Central memory CD8-positive, alpha-beta T cell (primary cell): ENCODE measurements at regions not wholly inside any gene's neighbourhood (a gene's known extent, or its start where the extent isn't known, plus 50 kb on each side); places are given as distances from the start of the nearest gene placed in this dataset.

Source experiments
- ATAC-seq: fragments of 150-1000 bp; cut with Tn5 transposase; replicated peaks from 2 replicates; pipeline ENCODE4 v1.10.0; 2022; ENCODE audit warnings: mild to moderate bottlenecking, moderate FRiP score, moderate number of reproducible peaks; ENCODE audit not compliant: poor library complexity, severe bottlenecking; ENCODE audit errors: extremely low read depth
- DNase-seq, 2 donors: peaks; one replicate each; pipeline ENCODE4 v3.0.0; 2021; ENCODE audit warnings: low spot score in 2 of 2
- H3K27ac Mint-ChIP-seq: one replicate; pipeline ENCODE4 v1.8.0; 2022; ENCODE audit warnings: low read depth, mild to moderate bottlenecking, moderate library complexity, mixed read lengths
- H3K27me3 Mint-ChIP-seq: one replicate; pipeline ENCODE4 v1.8.0; 2022; ENCODE audit warnings: mixed read lengths
- H3K36me3 Mint-ChIP-seq: one replicate; pipeline ENCODE4 v1.8.0; 2022; ENCODE audit warnings: mild to moderate bottlenecking, moderate library complexity, mixed read lengths; ENCODE audit not compliant: insufficient read depth
- H3K4me1 Mint-ChIP-seq: one replicate; pipeline ENCODE4 v1.8.0; 2022; ENCODE audit warnings: mixed read lengths
- H3K4me3 Mint-ChIP-seq: one replicate; pipeline ENCODE4 v1.8.0; 2022; ENCODE audit warnings: mild to moderate bottlenecking, moderate library complexity, mixed read lengths
- H3K9me3 Mint-ChIP-seq: one replicate; pipeline ENCODE4 v1.8.0; 2022; ENCODE audit warnings: mixed read lengths

- H3K4me3 Mint-ChIP-seq: no peak overlapping the region
- no peaks in the 10 kb centered on the region for H3K4me1 Mint-ChIP-seq
- no peak for ATAC-seq
Observed at GRCh38 chr16:50863644-50864144, 121.8 kb downstream of the CYLD start.

GRCh38 chr16:50862818-50863643 is 121.1 kb downstream of the CYLD start:
- Mint-ChIP-seq H3K27ac (no peak overlapping the region), H3K9me3 (no peaks in the 10 kb centered on the region), H3K4me3 (no peak overlapping the region), H3K27me3 (peaks cover 47% of the 10 kb centered on the region), H3K36me3 (no peaks in the 10 kb centered on the region), H3K4me1 (no peaks in the 10 kb centered on the region)
- no peak for DNase-seq
- ATAC-seq: no peak

More at GRCh38 chr16:50863644-50864144, 121.8 kb downstream of the CYLD start:
- Mint-ChIP-seq H3K27ac (no peak overlapping the region), H3K9me3 (no peaks in the 10 kb centered on the region), H3K27me3 (peaks cover 41% of the 10 kb centered on the region), H3K36me3 (no peaks in the 10 kb centered on the region)
- DNase-seq: no peak

GRCh38 chr16:50861970-50862411 is 120.1 kb downstream of the CYLD start:
- Mint-ChIP-seq H3K9me3 (no peaks in the 10 kb centered on the region), H3K4me3 (no peak overlapping the region), H3K27me3 (peaks cover 56% of the 10 kb centered on the region), H3K36me3 (no peaks in the 10 kb centered on the region), H3K27ac (no peak overlapping the region), H3K4me1 (no peaks in the 10 kb centered on the region)
- ATAC-seq: no peak
- no peak for DNase-seq

- Mint-ChIP-seq H3K4me1 (no peaks in the 10 kb centered on the region), H3K27me3 (peaks cover 61% of the 10 kb centered on the region), H3K27ac (no peak overlapping the region), H3K36me3 (no peaks in the 10 kb centered on the region), H3K9me3 (no peaks in the 10 kb centered on the region), H3K4me3 (no peak overlapping the region)
- DNase-seq: no peak
- no peak for ATAC-seq
Observed at GRCh38 chr16:50861451-50861850, 119.6 kb downstream of the CYLD start.

DNA sequence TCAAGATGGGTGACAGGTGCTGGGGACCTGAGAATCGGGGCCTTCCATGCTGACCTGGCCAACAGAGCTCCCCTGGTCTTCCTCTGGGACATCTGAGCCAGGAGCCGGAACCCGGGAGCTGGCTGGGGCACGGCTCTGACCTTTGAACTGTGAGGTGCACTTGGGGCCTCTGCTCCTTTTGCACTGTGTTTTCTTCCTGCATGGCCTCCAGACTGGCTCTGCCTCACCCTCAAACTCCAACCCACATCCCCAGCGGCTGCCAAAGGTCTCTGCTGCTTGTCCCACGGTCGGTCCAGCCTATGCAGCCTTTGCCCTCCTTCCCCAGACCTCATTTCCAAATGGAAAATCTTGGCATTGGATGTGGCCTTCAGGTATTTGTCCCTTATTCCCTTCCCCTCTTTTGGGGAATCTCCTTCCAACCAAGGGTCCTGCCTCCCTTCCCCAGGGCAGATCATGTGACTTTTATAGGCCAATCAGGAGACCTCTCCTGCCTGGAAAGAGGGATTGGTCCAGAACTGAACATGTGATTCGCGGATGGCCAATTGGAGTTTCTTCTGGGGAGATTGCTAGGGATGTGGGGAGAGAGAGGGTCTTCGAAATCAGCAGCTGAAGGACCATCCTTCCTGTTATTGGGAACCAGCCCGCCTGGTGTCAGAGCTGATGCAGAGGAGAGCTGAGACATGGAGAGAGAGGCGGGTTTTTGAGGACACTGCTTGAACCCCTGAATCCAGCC is 117.9 kb downstream of the CYLD start:
- peaks cover 72% of the 10 kb centered on the region for H3K27me3 Mint-ChIP-seq
- H3K27ac Mint-ChIP-seq: no peak overlapping the region
- H3K4me1 Mint-ChIP-seq: no peaks in the 10 kb centered on the region
- no peaks in the 10 kb centered on the region for H3K9me3 Mint-ChIP-seq
- no peak for ATAC-seq
- no peak for DNase-seq
- no peaks in the 10 kb centered on the region for H3K36me3 Mint-ChIP-seq
- H3K4me3 Mint-ChIP-seq: no peak overlapping the region

GRCh38 chr16:50858877-50859627 is 117.2 kb downstream of the CYLD start:
- Mint-ChIP-seq H3K4me1 (no peaks in the 10 kb centered on the region), H3K27ac (no peak overlapping the region), H3K9me3 (no peaks in the 10 kb centered on the region), H3K27me3 (peaks cover 79% of the 10 kb centered on the region), H3K36me3 (no peaks in the 10 kb centered on the region), H3K4me3 (no peak overlapping the region)
- DNase-seq (no peak), ATAC-seq (no peak)

DNA sequence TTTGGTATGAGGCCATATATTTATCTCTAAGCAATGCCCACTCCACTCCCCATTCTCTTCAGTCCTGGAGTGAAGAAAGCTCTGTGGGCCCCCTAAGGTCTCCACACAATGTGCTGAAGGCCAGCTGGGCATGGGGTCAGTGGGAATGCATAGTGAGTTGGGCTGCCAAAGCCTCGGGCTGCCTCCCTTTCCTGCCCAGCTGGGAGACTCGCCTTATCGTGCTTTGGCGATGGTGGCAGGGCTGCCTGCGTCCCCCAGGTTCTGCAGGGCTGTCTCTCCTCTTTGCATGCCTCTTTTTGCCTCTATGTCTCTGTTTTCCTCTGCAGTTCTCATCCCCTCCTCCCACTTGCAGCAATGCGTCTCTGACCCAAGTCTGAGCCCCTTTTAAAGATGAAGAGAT is 116.5 kb downstream of the CYLD start:
- Mint-ChIP-seq H3K4me1 (no peaks in the 10 kb centered on the region), H3K9me3 (no peaks in the 10 kb centered on the region), H3K36me3 (no peaks in the 10 kb centered on the region), H3K27ac (no peak overlapping the region), H3K27me3 (peaks cover 82% of the 10 kb centered on the region), H3K4me3 (no peak overlapping the region)
- ATAC-seq (no peak), DNase-seq (no peak)

GRCh38 chr16:50857881-50858280 is 116.0 kb downstream of the CYLD start:
- DNase-seq: no peak
- no peak overlapping the region for H3K27ac Mint-ChIP-seq
- no peak for ATAC-seq
- peaks cover 82% of the 10 kb centered on the region for H3K27me3 Mint-ChIP-seq
- no peaks in the 10 kb centered on the region for H3K9me3 Mint-ChIP-seq
- no peak overlapping the region for H3K4me3 Mint-ChIP-seq
- no peaks in the 10 kb centered on the region for H3K4me1 Mint-ChIP-seq
- no peaks in the 10 kb centered on the region for H3K36me3 Mint-ChIP-seq

DNA sequence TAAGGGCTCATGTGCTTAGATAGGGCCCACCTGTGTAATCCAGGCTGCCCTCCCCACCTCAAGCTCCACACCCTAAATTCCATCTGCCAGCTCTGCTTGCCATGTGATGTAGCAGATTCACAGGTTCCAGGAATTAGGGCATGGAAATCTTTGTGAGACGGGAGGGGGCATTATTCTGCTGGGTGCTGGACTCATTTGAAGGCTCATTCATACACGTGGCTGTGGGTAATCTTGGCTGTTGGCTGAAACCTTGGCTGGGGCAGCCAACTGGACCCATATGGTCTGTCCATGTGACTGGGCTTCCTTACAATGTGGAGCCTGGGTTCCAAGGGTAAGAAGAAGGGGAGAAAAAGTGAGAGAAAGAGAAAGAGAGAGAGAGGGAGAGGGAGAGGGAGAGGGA is 115.1 kb downstream of the CYLD start:
- no peak for DNase-seq
- H3K4me3 Mint-ChIP-seq: no peak overlapping the region
- no peaks in the 10 kb centered on the region for H3K9me3 Mint-ChIP-seq
- H3K27ac Mint-ChIP-seq: no peak overlapping the region
- peaks cover 77% of the 10 kb centered on the region for H3K27me3 Mint-ChIP-seq
- ATAC-seq: no peak
- H3K36me3 Mint-ChIP-seq: no peaks in the 10 kb centered on the region
- no peaks in the 10 kb centered on the region for H3K4me1 Mint-ChIP-seq

- Mint-ChIP-seq H3K4me3 (no peak overlapping the region), H3K9me3 (no peaks in the 10 kb centered on the region), H3K27ac (no peak overlapping the region), H3K36me3 (no peaks in the 10 kb centered on the region), H3K4me1 (no peaks in the 10 kb centered on the region), H3K27me3 (peaks cover 60% of the 10 kb centered on the region)
- no peak for ATAC-seq
- no peak for DNase-seq
Observed at GRCh38 chr16:50853329-50853728, 111.4 kb downstream of the CYLD start.
